Bone marrow (tissue), 2 donors: ENCODE measurements at regions not wholly inside any gene's neighbourhood (a gene's known extent, or its start where the extent isn't known, plus 50 kb on each side); places are given as distances from the start of the nearest gene placed in this dataset.

Source experiments
- DNase-seq, 2 donors: peaks; one replicate each; lab custom pipeline; 2025; lab: John Stamatoyannopoulos, UW

GRCh38 chr11:116077092-116077491 is 572.9 kb upstream of the CADM1 start:
- DNase-seq = no peak

GRCh38 chr11:116073854-116074837 is 569.9 kb upstream of the CADM1 start:
- no peak for DNase-seq

GRCh38 chr11:116072601-116073410 is 568.6 kb upstream of the CADM1 start:
- no peak for DNase-seq

- DNase-seq = no peak
These were observed 567.9 kb upstream of the CADM1 start for GRCh38 chr11:116072133-116072532.

GRCh38 chr11:116071241-116071640 is 567.0 kb upstream of the CADM1 start:
- DNase-seq = no peak

- DNase-seq = no peak
These were observed 566.3 kb upstream of the CADM1 start for GRCh38 chr11:116070520-116070919.

GRCh38 chr11:116066777-116067176 is 562.6 kb upstream of the CADM1 start:
- no peak for DNase-seq

- no peak for DNase-seq
These were observed 561.8 kb upstream of the CADM1 start for GRCh38 chr11:116065986-116066385.

GRCh38 chr11:116065191-116065895 is 561.1 kb upstream of the CADM1 start:
- DNase-seq = no peak

GRCh38 chr11:116062490-116063171 is 558.4 kb upstream of the CADM1 start:
- DNase-seq = no peak

GRCh38 chr11:116062129-116062489 is 557.9 kb upstream of the CADM1 start:
- no peak for DNase-seq

GRCh38 chr11:116061322-116061721 is 557.1 kb upstream of the CADM1 start:
- DNase-seq = no peak

GRCh38 chr11:116059919-116060318 is 555.7 kb upstream of the CADM1 start:
- DNase-seq = no peak

GRCh38 chr11:116057000-116057399 is 552.8 kb upstream of the CADM1 start:
- DNase-seq = no peak

GRCh38 chr11:116055064-116055463 is 550.8 kb upstream of the CADM1 start:
- DNase-seq = no peak

- no peak for DNase-seq
These were observed 549.3 kb upstream of the CADM1 start for GRCh38 chr11:116053548-116053919.

- no peak for DNase-seq
These were observed 548.7 kb upstream of the CADM1 start for GRCh38 chr11:116052603-116053547.

- no peak for DNase-seq
These were observed 547.3 kb upstream of the CADM1 start for GRCh38 chr11:116051494-116051893.

GRCh38 chr11:116049383-116049782 is 545.2 kb upstream of the CADM1 start:
- DNase-seq = no peak

GRCh38 chr11:116046127-116046526 is 541.9 kb upstream of the CADM1 start:
- DNase-seq = no peak

- DNase-seq = no peak
These were observed 540.7 kb upstream of the CADM1 start for GRCh38 chr11:116044941-116045340.
